ENCODE measurements at regions not wholly inside any gene's neighbourhood (a gene's known extent, or its start where the extent isn't known, plus 50 kb on each side); places are given as distances from the start of the nearest gene placed in this dataset.

GRCh38 chr6:165825256-165825815 lies 162.3 kb upstream of the PDE10A start:
- DNase-seq (ENCODE audit: low read depth in 2 of 2), result no peak

- no peak for DNase-seq (ENCODE audit: low read depth in 2 of 2)
Observed at GRCh38 chr6:165823609-165824326, 160.7 kb upstream of the PDE10A start.

- DNase-seq (ENCODE audit: low read depth in 2 of 2), result no peak
Observed at GRCh38 chr6:165822501-165822900, 159.5 kb upstream of the PDE10A start.

GRCh38 chr6:165821754-165822153 lies 158.7 kb upstream of the PDE10A start:
- DNase-seq (ENCODE audit: low read depth in 2 of 2), result no peak

- no peak for DNase-seq (ENCODE audit: low read depth in 2 of 2)
Observed at GRCh38 chr6:165820934-165821333, 157.9 kb upstream of the PDE10A start.

GRCh38 chr6:165820407-165820806 lies 157.4 kb upstream of the PDE10A start:
- DNase-seq (ENCODE audit: low read depth in 2 of 2), result no peak

- no peak for DNase-seq (ENCODE audit: low read depth in 2 of 2)
Observed at GRCh38 chr6:165819394-165819793, 156.4 kb upstream of the PDE10A start.

GRCh38 chr6:165818200-165818599 lies 155.2 kb upstream of the PDE10A start:
- no peak for DNase-seq (ENCODE audit: low read depth in 2 of 2)

- DNase-seq (ENCODE audit: low read depth in 2 of 2), result no peak
Observed at GRCh38 chr6:165817771-165818170, 154.7 kb upstream of the PDE10A start.

GRCh38 chr6:165817148-165817547 lies 154.1 kb upstream of the PDE10A start:
- no peak for DNase-seq (ENCODE audit: low read depth in 2 of 2)

- DNase-seq (ENCODE audit: low read depth in 2 of 2), result no peak
Observed at GRCh38 chr6:165814679-165815078, 151.6 kb upstream of the PDE10A start.

- DNase-seq (ENCODE audit: low read depth in 2 of 2), result no peak
Observed at GRCh38 chr6:165811512-165811911, 148.5 kb upstream of the PDE10A start.

- DNase-seq (ENCODE audit: low read depth in 2 of 2), result no peak
Observed at GRCh38 chr6:165808021-165808420, 145.0 kb upstream of the PDE10A start.

- DNase-seq (ENCODE audit: low read depth in 2 of 2), result no peak
Observed at GRCh38 chr6:165807249-165807960, 144.4 kb upstream of the PDE10A start.

GRCh38 chr6:165806126-165806810 lies 143.2 kb upstream of the PDE10A start:
- no peak for DNase-seq (ENCODE audit: low read depth in 2 of 2)

- no peak for DNase-seq (ENCODE audit: low read depth in 2 of 2)
Observed at GRCh38 chr6:165805636-165806035, 142.6 kb upstream of the PDE10A start.

- DNase-seq (ENCODE audit: low read depth in 2 of 2), result no peak
Observed at GRCh38 chr6:165805067-165805555, 142.1 kb upstream of the PDE10A start.

GRCh38 chr6:165804331-165805066 lies 141.5 kb upstream of the PDE10A start:
- no peak for DNase-seq (ENCODE audit: low read depth in 2 of 2)

- DNase-seq (ENCODE audit: low read depth in 2 of 2), result no peak
Observed at GRCh38 chr6:165800337-165800736, 137.3 kb upstream of the PDE10A start.

GRCh38 chr6:165799391-165800153 lies 136.5 kb upstream of the PDE10A start:
- no peak for DNase-seq (ENCODE audit: low read depth in 2 of 2)

- no peak for DNase-seq (ENCODE audit: low read depth in 2 of 2)
Observed at GRCh38 chr6:165798991-165799390, 135.9 kb upstream of the PDE10A start.

All from stimulated activated CD4-positive, alpha-beta T cell treated with anti-CD3 and anti-CD28 coated beads, Interleukin-4, amount 100 ng/mL, for 48 hours (primary cell).